Panc1 (cell line): ENCODE measurements at regions not wholly inside any gene's neighbourhood (a gene's known extent, or its start where the extent isn't known, plus 50 kb on each side); places are given as distances from the start of the nearest gene placed in this dataset.

Source experiments
- ATAC-seq: fragments of 200-7000 bp; cut with Tn5 transposase; 2 replicates; pipeline ENCODE4 v1.9.1; 2020; ENCODE audit warnings: mild to moderate bottlenecking, moderate library complexity
- BruUV-seq: library from RNA; stranded (reverse); fragments of 400-500 nt; replicated peaks from 2 replicates; lab custom pipeline; 2021; lab: Mats Ljungman, UMichigan
- CTCF ChIA-PET: fragments of 300-600 bp; sonication (Branson Sonifier 250); formaldehyde crosslinking; loops from one replicate; lab custom pipeline; 2022; ENCODE audit warnings: antibody characterized with exemption; lab: Charles Lee
- POLR2A ChIA-PET: fragments of 300-600 bp; sonication (Branson Sonifier 250); formaldehyde crosslinking; loops from one replicate; lab custom pipeline; 2022; ENCODE audit warnings: antibody characterized with exemption; lab: Charles Lee
- DNase-seq: peaks from one replicate; pipeline ENCODE4 v3.0.0-alpha.2; 2010; ENCODE audit warnings: low read depth, low spot score
- H3K27ac ChIP-seq: 2 replicates; pipeline ENCODE4 v1.5.1; 2011; ENCODE audit warnings: mild to moderate bottlenecking, low read length, inconsistent platforms
- H3K27me3 ChIP-seq: fragments of 200-500 bp; sonication (Bioruptor generic); 2 replicates; pipeline ENCODE4 v1.6.0; 2014; ENCODE audit warnings: low read length, inconsistent platforms; ENCODE audit not compliant: control insufficient read depth, insufficient read depth
- H3K36me3 ChIP-seq: fragments of 200-500 bp; sonication (Bioruptor generic); 2 replicates; pipeline ENCODE4 v1.5.1; 2014; ENCODE audit warnings: inconsistent platforms, mild to moderate bottlenecking, low read length, moderate library complexity; ENCODE audit not compliant: control insufficient read depth, insufficient read depth
- H3K4me1 ChIP-seq: 2 replicates; pipeline ENCODE4 v1.5.1; 2011; ENCODE audit warnings: inconsistent platforms, mild to moderate bottlenecking, low read length, moderate library complexity; ENCODE audit not compliant: control insufficient read depth, insufficient read depth
- H3K4me3 ChIP-seq, 2 experiments: 2 replicates each; pipeline ENCODE4 v1.5.1; 2011 to 2012; ENCODE audit warnings: low read depth in 2 of 2, low read length in 2 of 2, mild to moderate bottlenecking in 2 of 2, inconsistent platforms in 1 of 2, moderate library complexity in 1 of 2
- H3K9me3 ChIP-seq: fragments of 200-500 bp; sonication (Bioruptor generic); 2 replicates; pipeline ENCODE4 v1.5.1; 2014; ENCODE audit warnings: low read depth, mild to moderate bottlenecking, inconsistent platforms, low read length, moderate library complexity; ENCODE audit not compliant: control insufficient read depth, insufficient read depth
- POLR2AphosphoS5 ChIP-seq: IDR thresholded peaks from 2 replicates; pipeline ENCODE4 v1.6.1; 2012; ENCODE audit warnings: mild to moderate bottlenecking, low read depth, low read length, moderate library complexity
- SIN3A ChIP-seq: IDR thresholded peaks from 2 replicates; pipeline ENCODE4 v1.6.1; 2012; ENCODE audit warnings: low read depth, mild to moderate bottlenecking, low read length, moderate library complexity, borderline replicate concordance; ENCODE audit not compliant: insufficient read depth
- TCF7L2 ChIP-seq: IDR thresholded peaks from 2 replicates; pipeline ENCODE4 v1.6.1; 2011; ENCODE audit warnings: mild to moderate bottlenecking, low read depth, low read length, inconsistent platforms
- in situ Hi-C: cut with HindIII; loops from 2 replicates; pipeline ENCODE4 v1.10.0; 2016; ENCODE audit warnings: low sequenced_read_pairs, low pct_unique_long_range_greater_than_20kb
- intact Hi-C: fragments of 100-400 bp; cut with micrococcal nuclease; formaldehyde crosslinking; loops from one replicate; pipeline ENCODE4 v1.10.0; 2022; ENCODE audit not compliant: unreplicated experiment
- TF ChIP-seq, protein P1 (sequence below): fragments of 450-650 bp; IDR thresholded peaks from 2 replicates; pipeline ENCODE4 v1.5.1; 2017; ENCODE audit warnings: mild to moderate bottlenecking
- TF ChIP-seq, protein P2 (sequence below), 2 experiments: IDR thresholded peaks; 2 replicates each; pipeline ENCODE4 v1.6.1; 2011 to 2012; ENCODE audit warnings: low read depth in 2 of 2, control low read depth in 1 of 2, low read length in 1 of 2, mild to moderate bottlenecking in 1 of 2, moderate library complexity in 1 of 2; ENCODE audit not compliant: insufficient read depth in 1 of 2

DNA sequence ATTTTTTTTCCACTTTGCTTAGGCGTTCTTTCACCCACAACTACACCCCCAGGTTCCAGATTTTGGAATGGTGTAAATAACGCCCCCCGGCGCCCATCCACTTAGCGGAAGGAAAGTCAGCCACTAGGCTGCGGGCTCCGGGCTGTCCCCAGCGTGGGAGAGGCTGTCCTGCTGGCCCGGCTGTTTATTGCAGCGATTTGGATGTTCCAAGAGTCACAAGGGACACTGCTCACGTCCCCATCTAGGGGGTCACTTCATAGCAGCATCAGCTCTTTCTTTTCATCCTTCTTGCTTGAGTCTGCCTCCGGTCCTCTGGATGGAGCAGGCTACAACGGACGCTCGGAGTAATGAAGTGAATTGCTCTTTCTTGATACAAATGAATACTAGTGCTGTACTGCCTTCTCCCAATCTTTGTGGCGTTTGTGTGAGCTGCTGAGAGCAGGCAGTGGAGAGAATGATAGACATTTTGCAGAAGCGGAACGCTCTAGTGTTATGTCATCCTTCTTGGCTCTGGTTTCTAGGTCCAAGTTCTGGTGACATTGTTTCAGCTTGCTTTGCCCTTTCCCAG is 50.7 kb upstream of the PAIP2B start:
- TSS peak; percentile 69 for BruUV-seq
- peak; percentile 20 for DNase-seq
- ChIA-PET POLR2A (interaction anchor here (0.6 kb wide), 1 partner anchor 1206 kb away, joined by 4 read pairs; no protein-coding TSS in a partner anchor), CTCF (interaction anchor here (1.0 kb wide), 1 partner anchor 50 kb away, joined by 4 read pairs; the partner anchor contains the start of gene PAIP2B)
- in situ Hi-C loops (no loop called here), intact Hi-C loops (loop anchor here (5.0 kb wide), 1 partner anchor 50 kb away; the partner anchor contains the start of gene PAIP2B)
- no peaks in the 10 kb centered on the region for H3K9me3 ChIP-seq
- H3K36me3 ChIP-seq = no peaks in the 10 kb centered on the region; the same call in 1 of the 2 replicates
- 0 out of 2 replicates have a peak, but pooled peaks cover 3% of the 10 kb centered on the region for H3K27me3 ChIP-seq
- ATAC-seq = peak; percentile 60
- peak overlapping the region; percentile 75 for H3K27ac ChIP-seq
- TF ChIP-seq POLR2AphosphoS5 = no peak
- TF ChIP-seq, protein P1, sequence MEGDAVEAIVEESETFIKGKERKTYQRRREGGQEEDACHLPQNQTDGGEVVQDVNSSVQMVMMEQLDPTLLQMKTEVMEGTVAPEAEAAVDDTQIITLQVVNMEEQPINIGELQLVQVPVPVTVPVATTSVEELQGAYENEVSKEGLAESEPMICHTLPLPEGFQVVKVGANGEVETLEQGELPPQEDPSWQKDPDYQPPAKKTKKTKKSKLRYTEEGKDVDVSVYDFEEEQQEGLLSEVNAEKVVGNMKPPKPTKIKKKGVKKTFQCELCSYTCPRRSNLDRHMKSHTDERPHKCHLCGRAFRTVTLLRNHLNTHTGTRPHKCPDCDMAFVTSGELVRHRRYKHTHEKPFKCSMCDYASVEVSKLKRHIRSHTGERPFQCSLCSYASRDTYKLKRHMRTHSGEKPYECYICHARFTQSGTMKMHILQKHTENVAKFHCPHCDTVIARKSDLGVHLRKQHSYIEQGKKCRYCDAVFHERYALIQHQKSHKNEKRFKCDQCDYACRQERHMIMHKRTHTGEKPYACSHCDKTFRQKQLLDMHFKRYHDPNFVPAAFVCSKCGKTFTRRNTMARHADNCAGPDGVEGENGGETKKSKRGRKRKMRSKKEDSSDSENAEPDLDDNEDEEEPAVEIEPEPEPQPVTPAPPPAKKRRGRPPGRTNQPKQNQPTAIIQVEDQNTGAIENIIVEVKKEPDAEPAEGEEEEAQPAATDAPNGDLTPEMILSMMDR = peak; percentile 57
- peaks cover 26% of the 10 kb centered on the region for H3K4me1 ChIP-seq
- H3K4me3 ChIP-seq = peak overlapping the region; percentile 60 to 67

DNA sequence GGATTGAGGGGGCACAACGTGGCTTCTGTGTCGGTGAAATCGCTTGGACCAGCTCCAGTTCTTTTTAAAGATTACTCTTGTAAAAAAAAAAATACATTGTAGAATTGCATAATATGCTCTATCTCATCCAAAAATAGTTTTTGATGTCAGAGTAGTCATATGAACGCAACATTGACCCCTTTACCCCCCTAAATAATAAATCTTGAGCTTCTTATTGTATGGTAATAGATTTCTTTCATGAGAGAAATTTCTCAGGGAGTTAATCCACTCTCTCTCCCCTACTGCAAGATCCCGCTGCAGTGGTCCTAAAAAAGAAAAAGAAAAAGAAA is 50.2 kb upstream of the PAIP2B start:
- BruUV-seq = no TSS peak
- Histone ChIP-seq H3K4me3 (peak overlapping the region; percentile 60 to 67), H3K27me3 (0 out of 2 replicates have a peak, but pooled peaks cover 3% of the 10 kb centered on the region), H3K9me3 (no peaks in the 10 kb centered on the region), H3K4me1 (peaks cover 21% of the 10 kb centered on the region), H3K36me3 (no peaks in the 10 kb centered on the region; the same call in 1 of the 2 replicates), H3K27ac (peak overlapping the region; percentile 75; the same call in 1 of the 2 replicates)
- TF ChIP-seq POLR2AphosphoS5 = no peak
- TF ChIP-seq, protein P1 = no peak
- ChIA-PET POLR2A (interaction anchor here (0.6 kb wide), 1 partner anchor 1205 kb away, joined by 4 read pairs; no protein-coding TSS in a partner anchor), CTCF (interaction anchor here (1.0 kb wide), 1 partner anchor 50 kb away, joined by 4 read pairs; the partner anchor contains the start of gene PAIP2B)
- intact Hi-C loops (loop anchor here (5.0 kb wide), 1 partner anchor 50 kb away; the partner anchor contains the start of gene PAIP2B), in situ Hi-C loops (no loop called here)
- ATAC-seq (no peak), DNase-seq (no peak)

DNA sequence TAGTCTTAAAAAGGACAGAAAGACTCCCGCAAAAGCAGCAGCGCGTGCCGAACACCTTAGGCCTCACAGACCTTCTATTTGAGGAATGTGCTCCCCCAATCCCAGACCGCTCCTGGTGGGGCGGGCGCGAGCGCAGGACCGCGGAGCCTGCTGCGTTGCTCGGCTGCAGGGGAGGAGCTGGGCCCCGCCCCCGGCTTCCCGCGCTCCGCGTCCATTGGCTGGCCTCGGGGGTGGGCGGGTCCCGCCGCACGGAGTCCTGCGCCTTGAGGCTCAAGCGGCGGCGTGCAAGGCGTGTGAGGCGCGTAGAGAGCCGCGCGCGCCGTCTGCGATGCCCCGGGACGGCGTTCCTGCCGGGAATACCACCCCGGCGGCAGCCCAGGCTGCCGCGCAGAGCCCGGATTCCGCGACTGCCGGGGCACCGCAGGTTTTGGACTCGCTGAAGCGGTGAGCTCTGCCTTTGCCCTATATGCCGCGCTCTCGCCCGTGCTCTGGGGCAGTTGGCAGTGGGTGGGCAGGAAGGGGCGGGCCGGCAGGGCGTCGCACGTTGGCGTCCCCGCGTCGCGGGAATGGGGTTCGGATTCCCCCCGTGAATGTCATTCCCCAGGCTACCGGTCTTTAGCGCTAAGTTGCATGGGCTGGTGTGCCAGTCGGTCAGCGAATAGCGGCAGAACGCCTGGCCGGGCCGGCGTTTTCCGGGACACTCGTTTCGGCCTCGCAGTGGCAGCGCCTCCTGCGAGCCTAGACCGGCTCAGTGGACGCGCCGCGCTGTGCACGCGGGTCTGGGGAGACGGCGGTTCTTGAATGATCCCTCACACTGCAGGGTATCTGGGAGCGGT is 49.6 kb upstream of the PAIP2B start:
- Histone ChIP-seq H3K27ac (peak overlapping the region; percentile 75), H3K27me3 (0 out of 2 replicates have a peak, but pooled peaks cover 3% of the 10 kb centered on the region), H3K9me3 (no peaks in the 10 kb centered on the region), H3K36me3 (no peaks in the 10 kb centered on the region; the same call in 1 of the 2 replicates), H3K4me3 (peak overlapping the region; percentile 60 to 67), H3K4me1 (peaks cover 15% of the 10 kb centered on the region; the same call in 1 of the 2 replicates)
- in situ Hi-C loops = no loop called here
- no TSS peak for BruUV-seq
- ATAC-seq (peak; percentile 97), DNase-seq (peak; percentile 39)
- intact Hi-C loops = loop anchor here (5.0 kb wide), 1 partner anchor 49 kb away; the partner anchor contains the start of gene PAIP2B
- TF ChIP-seq, protein P1 = no peak
- no peak for TF ChIP-seq TCF7L2
- peak; percentile 68; the same call in 1 of the 2 replicates for TF ChIP-seq SIN3A
- TF ChIP-seq, protein P2, sequence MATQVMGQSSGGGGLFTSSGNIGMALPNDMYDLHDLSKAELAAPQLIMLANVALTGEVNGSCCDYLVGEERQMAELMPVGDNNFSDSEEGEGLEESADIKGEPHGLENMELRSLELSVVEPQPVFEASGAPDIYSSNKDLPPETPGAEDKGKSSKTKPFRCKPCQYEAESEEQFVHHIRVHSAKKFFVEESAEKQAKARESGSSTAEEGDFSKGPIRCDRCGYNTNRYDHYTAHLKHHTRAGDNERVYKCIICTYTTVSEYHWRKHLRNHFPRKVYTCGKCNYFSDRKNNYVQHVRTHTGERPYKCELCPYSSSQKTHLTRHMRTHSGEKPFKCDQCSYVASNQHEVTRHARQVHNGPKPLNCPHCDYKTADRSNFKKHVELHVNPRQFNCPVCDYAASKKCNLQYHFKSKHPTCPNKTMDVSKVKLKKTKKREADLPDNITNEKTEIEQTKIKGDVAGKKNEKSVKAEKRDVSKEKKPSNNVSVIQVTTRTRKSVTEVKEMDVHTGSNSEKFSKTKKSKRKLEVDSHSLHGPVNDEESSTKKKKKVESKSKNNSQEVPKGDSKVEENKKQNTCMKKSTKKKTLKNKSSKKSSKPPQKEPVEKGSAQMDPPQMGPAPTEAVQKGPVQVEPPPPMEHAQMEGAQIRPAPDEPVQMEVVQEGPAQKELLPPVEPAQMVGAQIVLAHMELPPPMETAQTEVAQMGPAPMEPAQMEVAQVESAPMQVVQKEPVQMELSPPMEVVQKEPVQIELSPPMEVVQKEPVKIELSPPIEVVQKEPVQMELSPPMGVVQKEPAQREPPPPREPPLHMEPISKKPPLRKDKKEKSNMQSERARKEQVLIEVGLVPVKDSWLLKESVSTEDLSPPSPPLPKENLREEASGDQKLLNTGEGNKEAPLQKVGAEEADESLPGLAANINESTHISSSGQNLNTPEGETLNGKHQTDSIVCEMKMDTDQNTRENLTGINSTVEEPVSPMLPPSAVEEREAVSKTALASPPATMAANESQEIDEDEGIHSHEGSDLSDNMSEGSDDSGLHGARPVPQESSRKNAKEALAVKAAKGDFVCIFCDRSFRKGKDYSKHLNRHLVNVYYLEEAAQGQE (IDR thresholded peaks at IDR 0.05; ENCODE audit: insufficient read depth in 1 of 2, low read depth in 2 of 2, low read length in 1 of 2) = no peak
- TF ChIP-seq POLR2AphosphoS5 = peak; percentile 82
- CTCF ChIA-PET = interaction anchor here (1.0 kb wide), 1 partner anchor 49 kb away, joined by 4 read pairs; the partner anchor contains the start of gene PAIP2B
- POLR2A ChIA-PET = no interaction called here
